ENCODE measurements at regions not wholly inside any gene's neighbourhood (a gene's known extent, or its start where the extent isn't known, plus 50 kb on each side); places are given as distances from the start of the nearest gene placed in this dataset.

DNA sequence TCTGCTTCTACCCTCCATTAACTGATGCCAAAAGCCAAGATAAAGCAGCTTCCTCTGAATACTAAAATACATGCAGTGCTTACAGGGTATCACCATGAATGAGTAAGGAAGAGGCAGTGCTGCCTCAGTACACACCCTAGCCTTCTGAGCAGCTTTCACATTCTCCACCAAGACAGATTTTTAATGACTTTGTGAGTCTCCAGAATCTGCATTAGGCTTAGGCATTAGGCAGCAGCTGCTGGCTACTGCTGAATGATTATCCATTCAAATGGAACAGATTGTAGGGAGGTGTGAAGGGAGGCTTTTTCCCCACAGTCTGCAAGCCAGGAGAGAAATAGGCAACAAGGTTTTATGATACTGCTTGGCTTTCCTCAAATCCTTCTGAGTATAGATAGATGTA is 1226.7 kb upstream of the LRRN3 start:
- TF ChIP-seq RARB (CRISPR knock-in tag; IDR thresholded peaks at IDR 0.05) (no peak), ISL1 (CRISPR knock-in tag; IDR thresholded peaks at IDR 0.05) (no peak), SNAI2 (CRISPR knock-in tag; IDR thresholded peaks at IDR 0.05) (no peak), ZNF70 (CRISPR knock-in tag; IDR thresholded peaks at IDR 0.05) (no peak), GLIS3 (CRISPR knock-in tag; IDR thresholded peaks at IDR 0.05) (no peak), ZC3H10 (CRISPR knock-in tag; IDR thresholded peaks at IDR 0.05) (no peak), OSR1 (CRISPR knock-in tag; IDR thresholded peaks at IDR 0.05) (no peak)
- TF ChIP-seq, protein P1, sequence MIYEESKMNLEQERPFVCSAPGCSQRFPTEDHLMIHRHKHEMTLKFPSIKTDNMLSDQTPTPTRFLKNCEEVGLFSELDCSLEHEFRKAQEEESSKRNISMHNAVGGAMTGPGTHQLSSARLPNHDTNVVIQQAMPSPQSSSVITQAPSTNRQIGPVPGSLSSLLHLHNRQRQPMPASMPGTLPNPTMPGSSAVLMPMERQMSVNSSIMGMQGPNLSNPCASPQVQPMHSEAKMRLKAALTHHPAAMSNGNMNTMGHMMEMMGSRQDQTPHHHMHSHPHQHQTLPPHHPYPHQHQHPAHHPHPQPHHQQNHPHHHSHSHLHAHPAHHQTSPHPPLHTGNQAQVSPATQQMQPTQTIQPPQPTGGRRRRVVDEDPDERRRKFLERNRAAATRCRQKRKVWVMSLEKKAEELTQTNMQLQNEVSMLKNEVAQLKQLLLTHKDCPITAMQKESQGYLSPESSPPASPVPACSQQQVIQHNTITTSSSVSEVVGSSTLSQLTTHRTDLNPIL (CRISPR knock-in tag; IDR thresholded peaks at IDR 0.05; ENCODE audit: low read depth): no peak
- ATAC-seq: no peak

DNA sequence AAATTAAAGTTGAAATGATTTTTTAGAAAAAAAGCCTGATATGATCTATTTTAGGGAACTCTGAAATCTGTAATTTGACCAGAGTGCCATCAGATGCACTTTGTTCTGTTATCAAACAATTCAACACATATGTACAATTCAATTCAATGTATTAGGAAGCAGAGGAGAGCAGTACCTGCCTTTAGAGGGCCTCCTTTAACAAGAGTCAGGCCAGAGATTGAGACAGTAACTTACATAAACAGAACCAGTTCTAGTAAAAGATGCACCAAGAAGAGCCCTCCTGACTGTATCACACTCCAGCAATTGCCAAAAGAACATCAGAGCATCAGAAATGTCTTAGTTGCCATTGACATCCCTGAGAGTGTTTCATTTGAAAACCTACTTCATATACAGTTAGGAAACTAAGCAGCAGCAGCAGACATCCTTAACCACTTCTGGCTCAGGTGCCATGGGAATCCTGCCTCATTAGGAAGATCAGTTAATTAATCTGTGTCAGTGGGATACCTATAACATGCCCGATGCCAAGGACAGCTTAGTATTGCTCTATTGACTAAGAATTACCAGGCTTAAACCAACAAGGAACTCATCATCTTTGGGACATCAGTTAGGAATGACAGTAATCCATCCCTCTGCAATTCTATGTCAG is 1222.6 kb upstream of the LRRN3 start:
- TF ChIP-seq OSR1 (CRISPR knock-in tag; IDR thresholded peaks at IDR 0.05) (no peak), ZNF70 (CRISPR knock-in tag; IDR thresholded peaks at IDR 0.05) (no peak), ZFP3 (CRISPR knock-in tag; IDR thresholded peaks at IDR 0.05) (no peak), SNAI2 (CRISPR knock-in tag; IDR thresholded peaks at IDR 0.05) (no peak)
- TF ChIP-seq, protein P2, sequence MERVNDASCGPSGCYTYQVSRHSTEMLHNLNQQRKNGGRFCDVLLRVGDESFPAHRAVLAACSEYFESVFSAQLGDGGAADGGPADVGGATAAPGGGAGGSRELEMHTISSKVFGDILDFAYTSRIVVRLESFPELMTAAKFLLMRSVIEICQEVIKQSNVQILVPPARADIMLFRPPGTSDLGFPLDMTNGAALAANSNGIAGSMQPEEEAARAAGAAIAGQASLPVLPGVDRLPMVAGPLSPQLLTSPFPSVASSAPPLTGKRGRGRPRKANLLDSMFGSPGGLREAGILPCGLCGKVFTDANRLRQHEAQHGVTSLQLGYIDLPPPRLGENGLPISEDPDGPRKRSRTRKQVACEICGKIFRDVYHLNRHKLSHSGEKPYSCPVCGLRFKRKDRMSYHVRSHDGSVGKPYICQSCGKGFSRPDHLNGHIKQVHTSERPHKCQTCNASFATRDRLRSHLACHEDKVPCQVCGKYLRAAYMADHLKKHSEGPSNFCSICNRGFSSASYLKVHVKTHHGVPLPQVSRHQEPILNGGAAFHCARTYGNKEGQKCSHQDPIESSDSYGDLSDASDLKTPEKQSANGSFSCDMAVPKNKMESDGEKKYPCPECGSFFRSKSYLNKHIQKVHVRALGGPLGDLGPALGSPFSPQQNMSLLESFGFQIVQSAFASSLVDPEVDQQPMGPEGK (CRISPR knock-in tag; IDR thresholded peaks at IDR 0.05; ENCODE audit: borderline replicate concordance): no peak
- TF ChIP-seq, protein P3, sequence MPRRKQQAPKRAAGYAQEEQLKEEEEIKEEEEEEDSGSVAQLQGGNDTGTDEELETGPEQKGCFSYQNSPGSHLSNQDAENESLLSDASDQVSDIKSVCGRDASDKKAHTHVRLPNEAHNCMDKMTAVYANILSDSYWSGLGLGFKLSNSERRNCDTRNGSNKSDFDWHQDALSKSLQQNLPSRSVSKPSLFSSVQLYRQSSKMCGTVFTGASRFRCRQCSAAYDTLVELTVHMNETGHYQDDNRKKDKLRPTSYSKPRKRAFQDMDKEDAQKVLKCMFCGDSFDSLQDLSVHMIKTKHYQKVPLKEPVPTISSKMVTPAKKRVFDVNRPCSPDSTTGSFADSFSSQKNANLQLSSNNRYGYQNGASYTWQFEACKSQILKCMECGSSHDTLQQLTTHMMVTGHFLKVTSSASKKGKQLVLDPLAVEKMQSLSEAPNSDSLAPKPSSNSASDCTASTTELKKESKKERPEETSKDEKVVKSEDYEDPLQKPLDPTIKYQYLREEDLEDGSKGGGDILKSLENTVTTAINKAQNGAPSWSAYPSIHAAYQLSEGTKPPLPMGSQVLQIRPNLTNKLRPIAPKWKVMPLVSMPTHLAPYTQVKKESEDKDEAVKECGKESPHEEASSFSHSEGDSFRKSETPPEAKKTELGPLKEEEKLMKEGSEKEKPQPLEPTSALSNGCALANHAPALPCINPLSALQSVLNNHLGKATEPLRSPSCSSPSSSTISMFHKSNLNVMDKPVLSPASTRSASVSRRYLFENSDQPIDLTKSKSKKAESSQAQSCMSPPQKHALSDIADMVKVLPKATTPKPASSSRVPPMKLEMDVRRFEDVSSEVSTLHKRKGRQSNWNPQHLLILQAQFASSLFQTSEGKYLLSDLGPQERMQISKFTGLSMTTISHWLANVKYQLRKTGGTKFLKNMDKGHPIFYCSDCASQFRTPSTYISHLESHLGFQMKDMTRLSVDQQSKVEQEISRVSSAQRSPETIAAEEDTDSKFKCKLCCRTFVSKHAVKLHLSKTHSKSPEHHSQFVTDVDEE (CRISPR knock-in tag; IDR thresholded peaks at IDR 0.05): no peak
- ATAC-seq: no peak

DNA sequence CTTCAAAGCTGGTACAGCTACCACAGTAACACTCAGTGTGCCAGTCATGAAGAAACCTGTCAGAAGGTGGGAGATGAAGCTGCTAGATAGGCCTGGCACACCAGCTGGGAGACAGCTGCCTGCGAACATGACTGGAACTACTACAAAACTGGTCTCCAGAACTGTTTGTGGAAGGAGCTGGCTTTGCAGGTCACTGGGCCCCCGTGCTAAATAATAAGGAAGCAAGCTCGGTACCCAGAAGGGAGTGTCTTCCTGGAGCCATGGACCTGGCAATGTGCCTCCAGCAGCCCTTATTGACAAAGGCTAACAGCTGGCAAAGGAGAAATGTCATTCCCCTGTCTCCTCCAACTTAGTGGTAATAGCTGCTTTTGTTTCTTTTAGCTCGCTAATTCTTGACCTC is 1217.6 kb upstream of the LRRN3 start:
- TF ChIP-seq ZFP3 (CRISPR knock-in tag; IDR thresholded peaks at IDR 0.05) (no peak), OSR1 (CRISPR knock-in tag; IDR thresholded peaks at IDR 0.05) (no peak), TCF4 (CRISPR knock-in tag; IDR thresholded peaks at IDR 0.05; ENCODE audit: borderline replicate concordance) (no peak), TOX (CRISPR knock-in tag; IDR thresholded peaks at IDR 0.05; ENCODE audit: borderline replicate concordance) (no peak), CSDC2 (CRISPR knock-in tag; IDR thresholded peaks at IDR 0.05) (no peak), ZC3H10 (CRISPR knock-in tag; IDR thresholded peaks at IDR 0.05) (no peak), PPARA (CRISPR knock-in tag; IDR thresholded peaks at IDR 0.05; ENCODE audit: borderline replicate concordance) (no peak), ZNF8 (CRISPR knock-in tag; IDR thresholded peaks at IDR 0.05) (no peak)
- TF ChIP-seq, protein P4, sequence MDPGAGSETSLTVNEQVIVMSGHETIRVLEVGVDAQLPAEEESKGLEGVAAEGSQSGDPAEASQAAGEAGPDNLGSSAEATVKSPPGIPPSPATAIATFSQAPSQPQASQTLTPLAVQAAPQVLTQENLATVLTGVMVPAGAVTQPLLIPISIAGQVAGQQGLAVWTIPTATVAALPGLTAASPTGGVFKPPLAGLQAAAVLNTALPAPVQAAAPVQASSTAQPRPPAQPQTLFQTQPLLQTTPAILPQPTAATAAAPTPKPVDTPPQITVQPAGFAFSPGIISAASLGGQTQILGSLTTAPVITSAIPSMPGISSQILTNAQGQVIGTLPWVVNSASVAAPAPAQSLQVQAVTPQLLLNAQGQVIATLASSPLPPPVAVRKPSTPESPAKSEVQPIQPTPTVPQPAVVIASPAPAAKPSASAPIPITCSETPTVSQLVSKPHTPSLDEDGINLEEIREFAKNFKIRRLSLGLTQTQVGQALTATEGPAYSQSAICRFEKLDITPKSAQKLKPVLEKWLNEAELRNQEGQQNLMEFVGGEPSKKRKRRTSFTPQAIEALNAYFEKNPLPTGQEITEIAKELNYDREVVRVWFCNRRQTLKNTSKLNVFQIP (CRISPR knock-in tag; IDR thresholded peaks at IDR 0.05; ENCODE audit: borderline replicate concordance, low read depth): no peak
- TF ChIP-seq, protein P2 (CRISPR knock-in tag; IDR thresholded peaks at IDR 0.05; ENCODE audit: borderline replicate concordance): no peak
- TF ChIP-seq, protein P5, sequence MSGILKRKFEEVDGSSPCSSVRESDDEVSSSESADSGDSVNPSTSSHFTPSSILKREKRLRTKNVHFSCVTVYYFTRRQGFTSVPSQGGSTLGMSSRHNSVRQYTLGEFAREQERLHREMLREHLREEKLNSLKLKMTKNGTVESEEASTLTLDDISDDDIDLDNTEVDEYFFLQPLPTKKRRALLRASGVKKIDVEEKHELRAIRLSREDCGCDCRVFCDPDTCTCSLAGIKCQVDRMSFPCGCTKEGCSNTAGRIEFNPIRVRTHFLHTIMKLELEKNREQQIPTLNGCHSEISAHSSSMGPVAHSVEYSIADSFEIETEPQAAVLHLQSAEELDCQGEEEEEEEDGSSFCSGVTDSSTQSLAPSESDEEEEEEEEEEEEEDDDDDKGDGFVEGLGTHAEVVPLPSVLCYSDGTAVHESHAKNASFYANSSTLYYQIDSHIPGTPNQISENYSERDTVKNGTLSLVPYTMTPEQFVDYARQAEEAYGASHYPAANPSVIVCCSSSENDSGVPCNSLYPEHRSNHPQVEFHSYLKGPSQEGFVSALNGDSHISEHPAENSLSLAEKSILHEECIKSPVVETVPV (CRISPR knock-in tag; IDR thresholded peaks at IDR 0.05): no peak
- TF ChIP-seq, protein P1 (CRISPR knock-in tag; IDR thresholded peaks at IDR 0.05; ENCODE audit: low read depth): no peak
- TF ChIP-seq, protein P3 (CRISPR knock-in tag; IDR thresholded peaks at IDR 0.05): no peak
- no peak for ATAC-seq

Measured in SK-N-SH treated with all-trans-retinoic acid at 6 μM for 48 hours (cell line).